HG02973 (cell line): ENCODE measurements at regions not wholly inside any gene's neighbourhood (a gene's known extent, or its start where the extent isn't known, plus 50 kb on each side); places are given as distances from the start of the nearest gene placed in this dataset.
A peak's percentile ranks its signal among the peaks of the same experiment; 100 is the strongest.

Experiments
- ATAC-seq: cut with Tn5 transposase; IDR thresholded peaks from one replicate; pipeline ENCODE4 v1.9.1; 2021; ENCODE audit warnings: moderate library complexity; ENCODE audit not compliant: unreplicated experiment

DNA sequence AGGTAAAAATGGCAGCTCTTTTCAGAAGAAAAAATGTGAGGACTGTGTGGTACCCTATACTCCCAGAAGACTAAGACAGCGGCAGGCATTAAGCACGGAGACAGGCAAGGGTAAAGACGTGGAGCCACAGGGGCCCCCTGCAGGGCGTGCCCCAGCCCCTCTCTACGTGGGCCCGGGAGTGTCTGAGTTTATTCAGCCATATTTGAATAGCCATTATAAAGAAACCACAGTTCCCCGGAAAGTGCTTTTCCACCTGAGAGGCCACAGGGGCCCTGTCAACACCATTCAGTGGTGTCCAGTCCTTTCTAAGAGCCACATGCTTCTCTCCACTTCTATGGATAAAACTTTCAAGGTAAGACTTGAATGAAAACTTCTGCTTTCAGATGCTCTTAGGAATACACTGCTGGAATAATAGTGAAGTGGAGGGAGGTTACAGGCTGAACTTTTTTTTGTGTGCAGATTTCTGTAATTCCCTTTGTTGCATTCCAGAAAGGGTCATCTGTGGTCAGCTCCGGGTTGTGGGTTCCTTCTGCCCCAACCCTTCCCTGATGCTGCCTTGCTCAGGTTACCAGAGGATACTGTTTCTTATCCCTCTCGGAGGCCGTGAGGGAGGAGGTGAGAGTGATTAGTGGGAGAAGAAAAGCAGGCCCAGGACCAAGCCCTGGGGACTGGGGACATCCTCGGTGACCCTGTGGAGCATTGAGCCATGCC lies 58.4 kb downstream of the SLC25A47 start:
- ATAC-seq, result no peak

- no peak for ATAC-seq
Observed at GRCh38 chr14:100382106-100382455, 58.9 kb downstream of the SLC25A47 start.

DNA sequence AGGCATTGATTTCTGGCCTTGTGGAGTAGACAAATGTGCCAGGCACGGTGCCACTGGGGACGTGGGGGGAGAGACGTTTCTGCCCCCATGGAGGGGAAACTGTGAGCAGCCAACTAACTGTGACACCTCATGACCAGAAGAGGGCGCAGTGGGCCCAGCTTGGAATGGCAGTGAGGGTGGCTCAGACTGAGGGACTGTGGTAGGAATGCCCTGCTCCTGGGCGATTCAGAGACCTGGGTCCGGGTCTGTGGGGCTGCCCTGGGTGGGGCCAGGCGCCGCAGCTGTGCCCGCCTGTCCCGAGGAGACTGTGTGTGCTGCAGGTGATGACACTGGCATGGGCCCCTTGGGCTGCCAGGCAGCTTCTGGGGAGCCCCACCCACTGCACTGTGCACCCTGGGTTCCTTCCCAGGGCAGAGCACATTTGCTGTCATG lies 60.6 kb downstream of the SLC25A47 start:
- ATAC-seq, result peak; percentile 60

DNA sequence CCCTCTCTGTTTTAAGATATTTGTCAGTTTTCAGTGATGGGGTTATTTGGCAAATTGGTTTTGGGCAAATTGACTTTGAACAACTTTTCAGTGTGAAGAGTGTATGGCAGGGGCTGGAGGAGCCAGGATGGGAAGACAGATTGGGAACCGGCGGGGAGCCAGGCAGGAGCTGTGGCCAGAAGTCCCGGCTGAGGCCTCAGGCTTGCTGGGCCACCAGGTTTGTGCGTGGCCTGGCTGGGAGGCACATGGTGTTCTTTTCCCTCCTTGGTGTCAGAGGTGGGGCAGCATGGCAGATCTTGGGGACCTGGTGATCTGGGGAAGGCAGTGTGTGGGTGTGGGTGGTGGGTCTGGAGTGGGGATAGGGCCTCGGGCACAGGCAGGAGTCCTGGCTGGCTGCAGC lies 61.1 kb downstream of the SLC25A47 start:
- ATAC-seq, result no peak

DNA sequence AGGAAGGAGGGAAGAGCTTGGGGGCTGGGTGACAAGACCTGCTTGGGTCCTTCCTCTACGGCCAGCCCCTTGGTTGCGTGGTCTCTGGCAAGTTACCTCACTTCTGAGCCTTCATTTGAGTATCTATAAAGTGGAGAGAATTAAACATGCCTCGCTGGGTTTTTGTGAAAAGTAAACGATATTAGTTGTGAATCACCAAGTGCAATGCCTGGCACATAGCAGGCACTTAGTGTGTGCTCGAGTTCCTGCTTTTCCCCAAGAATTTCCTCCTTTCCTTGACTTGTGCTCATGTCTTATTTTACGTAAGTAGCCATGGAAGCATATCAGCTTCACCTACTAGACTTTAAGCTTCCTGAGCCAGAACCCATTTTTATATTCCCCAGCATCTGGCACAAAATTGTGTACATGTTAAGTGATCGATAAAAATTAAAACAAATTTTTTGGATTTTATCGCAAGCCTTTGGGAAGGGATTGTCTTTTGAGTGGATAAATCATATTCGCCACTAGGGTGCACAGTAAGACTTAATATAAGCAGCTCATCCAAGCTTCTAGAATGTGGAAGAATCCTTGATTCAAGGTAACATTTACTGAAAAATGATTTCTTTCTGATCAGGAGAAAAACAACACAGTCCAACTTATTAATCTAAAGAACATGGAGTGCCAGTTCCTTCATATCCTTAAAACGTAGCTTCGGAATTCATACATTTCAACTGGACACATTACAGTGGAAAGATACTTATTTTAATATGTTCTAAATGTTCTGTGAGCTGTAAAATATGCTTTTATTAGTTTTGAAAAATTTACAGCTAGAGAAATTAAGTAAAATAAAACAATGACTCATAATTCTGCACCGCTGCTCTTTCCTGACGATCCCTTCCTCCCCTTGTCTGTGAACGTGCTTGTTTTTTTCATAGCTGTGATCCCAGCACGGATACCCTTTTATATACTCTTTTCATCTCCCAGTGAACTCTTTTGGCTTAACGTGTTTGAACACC lies 62.0 kb downstream of the SLC25A47 start:
- ATAC-seq, result no peak

- ATAC-seq, result no peak
Observed at GRCh38 chr14:100386121-100386520, 63.0 kb downstream of the SLC25A47 start.

- ATAC-seq, result no peak
Observed at GRCh38 chr14:100386846-100387245, 63.7 kb downstream of the SLC25A47 start.

GRCh38 chr14:100387450-100387849 lies 64.3 kb downstream of the SLC25A47 start:
- ATAC-seq, result no peak

GRCh38 chr14:100388103-100389054 lies 65.2 kb downstream of the SLC25A47 start:
- no peak for ATAC-seq

DNA sequence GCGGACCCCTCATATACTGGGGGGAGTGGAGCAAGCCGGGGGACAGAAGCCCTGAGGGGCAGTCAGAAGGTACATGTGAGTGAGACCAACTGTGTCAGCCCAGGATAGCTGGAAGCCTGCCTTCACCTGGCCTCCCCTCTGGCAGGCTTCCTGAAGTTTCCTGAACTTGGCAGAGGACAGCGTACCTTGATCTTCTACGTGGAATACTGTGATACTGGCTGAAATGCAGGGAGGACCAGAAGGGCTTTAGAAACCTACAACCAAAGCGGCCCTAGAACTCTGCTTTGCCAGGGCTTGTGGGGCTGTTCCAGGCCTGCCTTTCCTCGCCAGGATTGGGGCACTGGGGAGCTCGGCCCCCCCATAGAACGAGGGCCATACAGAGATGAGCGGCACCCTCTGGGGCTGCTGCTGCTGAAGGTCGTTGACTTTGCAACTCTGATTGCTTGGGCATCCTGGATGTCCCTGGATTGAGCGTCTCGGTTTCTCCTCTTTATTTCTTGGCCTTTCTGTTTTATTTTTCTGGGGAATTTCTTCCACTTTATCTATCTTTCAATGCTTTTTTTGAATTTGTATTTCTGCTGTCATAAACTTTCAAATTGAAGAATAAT lies 66.5 kb downstream of the SLC25A47 start:
- no peak for ATAC-seq

- no peak for ATAC-seq
Observed at GRCh38 chr14:100391173-100391572, 68.0 kb downstream of the SLC25A47 start.

DNA sequence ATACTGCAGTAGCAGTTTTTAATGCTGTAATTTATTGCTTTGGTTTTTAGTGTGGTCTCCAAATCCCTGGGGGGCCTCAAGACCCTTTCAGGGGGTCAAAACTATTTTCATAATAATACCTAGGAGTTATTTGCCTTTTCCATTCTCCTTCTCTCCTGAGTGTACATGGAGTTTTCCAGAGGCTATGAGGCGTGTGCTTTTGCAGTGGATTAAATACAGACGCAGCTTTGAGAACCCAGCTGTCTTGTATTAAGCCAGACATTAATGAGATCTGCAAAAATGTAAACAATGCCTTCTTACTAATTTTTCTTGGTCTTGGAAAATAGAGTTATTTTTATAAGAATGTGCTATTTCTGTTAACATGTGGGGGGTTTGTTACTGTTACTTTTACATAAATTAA lies 68.6 kb downstream of the SLC25A47 start:
- ATAC-seq, result no peak

DNA sequence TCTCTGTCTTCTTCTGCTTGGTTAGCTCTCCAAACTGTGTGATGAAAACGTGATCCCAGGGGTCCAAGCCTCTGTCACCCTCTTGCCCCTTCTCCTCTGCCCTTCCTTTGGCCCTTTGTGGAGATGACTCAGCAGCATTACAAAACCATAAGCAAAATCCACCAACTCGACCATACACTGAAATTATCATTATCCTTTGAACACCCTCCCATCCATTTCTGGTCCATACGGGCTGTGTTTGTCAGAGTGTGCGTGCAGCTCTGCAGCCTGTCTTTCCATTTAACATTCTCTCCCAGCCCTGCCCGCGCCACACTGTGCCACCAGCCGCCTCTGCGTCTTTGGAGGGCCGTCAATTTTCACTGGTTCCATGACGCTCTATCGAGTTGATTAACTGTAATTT lies 69.2 kb downstream of the SLC25A47 start:
- no peak for ATAC-seq

DNA sequence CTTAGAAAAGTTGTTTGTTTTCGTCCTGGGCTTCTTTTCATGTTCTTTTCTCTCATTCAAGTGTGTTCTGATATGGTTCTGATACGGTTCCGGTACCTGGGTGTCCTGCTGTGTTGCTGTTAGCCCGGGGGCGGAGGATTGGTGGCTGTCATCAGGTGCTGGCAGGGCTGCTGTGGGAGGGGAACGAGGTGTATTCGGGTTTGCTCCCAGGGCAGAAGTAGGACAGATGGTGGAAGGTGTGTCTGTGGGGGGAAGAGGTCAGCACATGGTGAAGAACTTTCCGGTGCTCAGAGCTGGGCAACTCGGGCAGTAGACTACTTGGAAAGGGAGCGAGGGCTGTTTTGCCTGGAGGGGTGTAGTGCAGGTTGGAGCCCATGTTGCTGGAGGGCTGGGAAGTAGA lies 70.2 kb downstream of the SLC25A47 start:
- no peak for ATAC-seq

DNA sequence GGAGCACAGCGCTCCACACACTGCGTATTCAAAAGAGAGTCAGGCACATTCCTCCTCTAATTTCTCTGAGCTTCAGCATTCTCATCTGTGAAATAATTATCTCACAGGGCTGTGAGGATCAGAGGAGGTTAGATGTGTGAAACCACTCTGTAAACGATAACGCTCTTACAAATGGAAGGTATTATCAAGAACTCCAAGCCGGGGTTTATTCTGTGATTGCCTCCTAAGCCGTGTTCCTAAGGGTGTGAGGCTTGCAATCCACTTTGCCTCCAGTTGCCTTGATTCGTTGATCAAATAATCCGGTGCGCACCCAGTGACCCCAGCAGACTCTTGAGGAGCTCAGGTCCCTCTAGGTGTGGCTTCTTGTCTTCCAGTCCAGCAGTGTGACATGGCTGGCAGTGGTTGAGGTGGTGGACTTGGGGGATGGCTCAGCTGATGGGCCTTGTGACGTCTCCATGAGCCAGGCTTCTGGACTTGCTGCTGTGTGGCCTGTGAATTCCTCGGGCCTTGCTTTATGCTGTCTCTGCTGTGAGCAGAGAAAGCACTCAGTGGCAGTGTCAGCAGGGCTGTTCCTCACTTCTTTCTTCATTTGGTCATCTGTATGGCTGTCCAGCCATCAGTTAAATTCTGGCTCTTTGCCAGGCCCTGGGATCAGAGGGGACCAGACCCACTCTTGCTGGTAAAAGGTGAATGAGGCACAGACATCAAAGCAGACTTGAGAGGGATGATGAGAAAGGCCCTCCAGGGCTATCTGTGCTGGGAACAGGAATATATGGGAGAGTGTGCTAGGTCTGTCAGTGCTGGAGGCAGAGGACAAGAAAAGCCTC lies 71.0 kb downstream of the SLC25A47 start:
- no peak for ATAC-seq

GRCh38 chr14:100394886-100395672 lies 71.9 kb downstream of the SLC25A47 start:
- ATAC-seq, result no peak

GRCh38 chr14:100396266-100396795 lies 73.2 kb downstream of the SLC25A47 start:
- ATAC-seq, result no peak

GRCh38 chr14:100397005-100397404 lies 73.9 kb downstream of the SLC25A47 start:
- no peak for ATAC-seq

DNA sequence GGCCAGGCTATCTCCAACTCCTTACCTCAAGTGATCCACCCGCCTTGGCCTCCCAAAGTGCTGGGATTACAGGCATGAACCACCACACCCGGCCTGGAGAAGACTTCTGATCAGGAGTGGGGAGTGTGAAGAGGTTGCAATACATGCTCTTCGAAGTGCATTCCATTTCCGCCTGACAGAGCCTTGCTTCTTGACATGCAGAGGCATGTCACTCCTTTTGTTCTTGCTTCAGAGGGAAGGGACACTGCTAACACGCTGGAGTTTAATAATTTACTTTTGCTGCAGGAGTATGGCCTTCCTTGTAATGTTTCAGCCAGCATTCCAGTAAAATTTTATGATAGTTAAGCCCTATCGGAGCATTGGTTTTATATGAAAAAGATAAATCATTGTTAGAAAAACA lies 74.9 kb downstream of the SLC25A47 start:
- ATAC-seq, result no peak
